GM18870 (cell line): ENCODE measurements at regions not wholly inside any gene's neighbourhood (a gene's known extent, or its start where the extent isn't known, plus 50 kb on each side); places are given as distances from the start of the nearest gene placed in this dataset.
A peak's percentile ranks its signal among the peaks of the same experiment; 100 is the strongest.

Experiments used
- ATAC-seq: cut with Tn5 transposase; IDR thresholded peaks from one replicate; pipeline ENCODE4 v1.9.1; 2021; ENCODE audit warnings: moderate library complexity; ENCODE audit not compliant: unreplicated experiment

GRCh38 chr5:89946508-89946907 is 463.0 kb downstream of the CETN3 start:
- ATAC-seq: no peak

- ATAC-seq: no peak
Measured at GRCh38 chr5:89942171-89942570, 467.4 kb downstream of the CETN3 start.

- ATAC-seq: no peak
Measured at GRCh38 chr5:89936576-89936975, 473.0 kb downstream of the CETN3 start.

GRCh38 chr5:89934069-89934468 is 475.5 kb downstream of the CETN3 start:
- ATAC-seq: peak; percentile 40

- no peak for ATAC-seq
Measured at GRCh38 chr5:89932771-89933181, 476.8 kb downstream of the CETN3 start.

GRCh38 chr5:89930591-89931392 is 478.8 kb downstream of the CETN3 start:
- ATAC-seq: peak; percentile 90

GRCh38 chr5:89929834-89930233 is 479.7 kb downstream of the CETN3 start:
- ATAC-seq: no peak

- ATAC-seq: no peak
Measured at GRCh38 chr5:89929173-89929572, 480.4 kb downstream of the CETN3 start.

- ATAC-seq: no peak
Measured at GRCh38 chr5:89922161-89922560, 487.4 kb downstream of the CETN3 start.

- no peak for ATAC-seq
Measured at GRCh38 chr5:89917112-89917511, 492.4 kb downstream of the CETN3 start.

- no peak for ATAC-seq
Measured at GRCh38 chr5:89916131-89916530, 493.4 kb downstream of the CETN3 start.

GRCh38 chr5:89908876-89909275 is 500.7 kb downstream of the CETN3 start:
- no peak for ATAC-seq

GRCh38 chr5:89904442-89904841 is 505.1 kb downstream of the CETN3 start:
- no peak for ATAC-seq

- no peak for ATAC-seq
Measured at GRCh38 chr5:89901983-89902382, 507.6 kb downstream of the CETN3 start.

GRCh38 chr5:89901346-89901745 is 508.2 kb downstream of the CETN3 start:
- ATAC-seq: no peak

- ATAC-seq: no peak
Measured at GRCh38 chr5:89900346-89900745, 509.2 kb downstream of the CETN3 start.

- no peak for ATAC-seq
Measured at GRCh38 chr5:89899559-89899958, 510.0 kb downstream of the CETN3 start.

- ATAC-seq: no peak
Measured at GRCh38 chr5:89893546-89893945, 516.0 kb downstream of the CETN3 start.

- ATAC-seq: no peak
Measured at GRCh38 chr5:89885670-89886069, 523.9 kb downstream of the CETN3 start.

GRCh38 chr5:89883967-89884366 is 525.6 kb downstream of the CETN3 start:
- ATAC-seq: no peak

GRCh38 chr5:89878140-89879132 is 531.1 kb downstream of the CETN3 start:
- ATAC-seq: no peak

- ATAC-seq: no peak
Measured at GRCh38 chr5:89871906-89872305, 537.6 kb downstream of the CETN3 start.
